HG03066 (cell line): ENCODE measurements at regions not wholly inside any gene's neighbourhood (a gene's known extent, or its start where the extent isn't known, plus 50 kb on each side); places are given as distances from the start of the nearest gene placed in this dataset.

ENCODE experiments used
- ATAC-seq: cut with Tn5 transposase; IDR thresholded peaks from one replicate; pipeline ENCODE4 v1.9.1; 2021; ENCODE audit warnings: low read depth; ENCODE audit not compliant: unreplicated experiment

GRCh38 chr14:31964490-31964889 lies 112.6 kb upstream of the ARHGAP5 start:
- ATAC-seq = no peak

DNA sequence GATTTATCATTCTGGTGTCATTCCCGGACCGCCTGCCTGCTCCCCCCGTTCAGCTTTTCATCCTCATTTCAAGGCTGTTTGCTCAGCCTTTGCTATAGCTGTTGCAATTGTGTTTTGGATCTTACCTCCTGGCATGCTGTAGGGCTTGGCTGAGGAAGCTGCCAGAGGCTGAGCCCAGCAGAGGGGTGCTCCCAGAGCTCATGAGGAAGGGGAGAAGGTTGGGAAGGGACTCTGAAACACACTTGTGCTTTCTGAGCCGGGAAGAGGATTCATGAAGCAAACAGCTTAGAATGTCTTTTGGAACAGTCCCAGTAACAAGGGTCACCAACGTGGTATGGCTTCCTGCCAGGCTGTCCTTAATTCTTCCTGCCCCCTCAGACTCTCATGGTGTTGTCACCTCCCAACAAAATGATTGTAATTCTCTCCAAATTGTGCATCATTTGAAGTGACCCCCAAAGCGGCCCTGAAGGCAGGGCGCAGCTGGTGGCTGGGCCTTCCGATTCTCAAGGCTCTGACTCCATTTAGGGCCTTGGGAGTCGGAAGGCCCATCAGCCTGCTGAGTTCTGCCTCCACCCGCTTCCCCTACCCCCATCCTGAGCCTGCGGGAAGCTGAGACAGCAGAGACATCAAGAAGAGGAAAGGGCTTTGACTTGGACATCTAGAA lies 111.9 kb upstream of the ARHGAP5 start:
- ATAC-seq = no peak

GRCh38 chr14:31965735-31966598 lies 111.1 kb upstream of the ARHGAP5 start:
- no peak for ATAC-seq

GRCh38 chr14:31966896-31967668 lies 110.0 kb upstream of the ARHGAP5 start:
- ATAC-seq = no peak

GRCh38 chr14:31967669-31967975 lies 109.5 kb upstream of the ARHGAP5 start:
- no peak for ATAC-seq

GRCh38 chr14:31968107-31968810 lies 108.8 kb upstream of the ARHGAP5 start:
- no peak for ATAC-seq

- no peak for ATAC-seq
Measured at GRCh38 chr14:31968956-31969698, 108.0 kb upstream of the ARHGAP5 start.

DNA sequence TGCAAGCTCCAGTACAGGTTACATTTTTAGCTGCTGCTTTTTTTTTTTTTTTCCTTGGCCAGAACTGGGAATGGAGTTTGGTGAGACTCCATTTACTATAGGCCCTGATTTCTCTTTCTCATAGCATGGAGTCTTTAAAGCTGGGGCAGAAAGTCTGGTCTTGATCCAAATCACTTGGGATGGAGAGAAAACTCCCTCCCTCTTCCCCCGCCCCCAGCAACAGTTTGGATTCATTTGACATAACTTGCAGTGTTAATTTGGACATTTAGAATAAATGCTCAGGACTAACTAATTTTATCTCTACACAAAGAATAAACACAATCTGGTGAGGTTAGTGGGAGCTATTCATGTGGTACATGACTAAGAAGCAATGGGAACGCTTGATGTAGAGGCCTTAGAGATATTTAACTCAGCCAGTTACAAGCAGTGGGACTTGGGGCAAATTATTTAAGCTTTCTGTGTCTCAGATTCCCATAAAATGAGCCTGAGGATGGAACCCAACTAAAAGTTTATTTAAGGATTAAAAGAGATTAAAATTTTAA lies 107.3 kb upstream of the ARHGAP5 start:
- no peak for ATAC-seq

- ATAC-seq = no peak
Measured at GRCh38 chr14:31970744-31971143, 106.4 kb upstream of the ARHGAP5 start.

DNA sequence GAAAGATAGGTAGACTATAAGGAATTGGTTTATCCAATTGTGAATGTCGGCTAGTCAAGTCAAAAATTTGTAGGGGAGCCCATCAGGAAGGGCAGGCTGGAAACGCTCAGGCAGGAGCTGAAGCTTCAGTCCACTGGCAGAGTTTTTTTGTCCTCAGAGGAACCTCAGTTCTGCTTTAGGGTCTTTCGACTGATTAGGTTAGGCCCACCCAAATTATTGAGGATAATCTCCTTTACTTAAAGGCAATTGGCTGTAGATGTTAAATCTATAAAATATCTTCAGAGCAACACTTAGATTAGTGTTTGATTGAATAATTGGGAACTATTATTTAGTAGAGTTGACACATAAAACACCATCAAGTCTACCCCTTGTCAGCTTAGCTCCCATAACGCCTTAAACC lies 105.5 kb upstream of the ARHGAP5 start:
- no peak for ATAC-seq

GRCh38 chr14:31977001-31977556 lies 100.0 kb upstream of the ARHGAP5 start:
- no peak for ATAC-seq

GRCh38 chr14:31978423-31978822 lies 98.7 kb upstream of the ARHGAP5 start:
- no peak for ATAC-seq

GRCh38 chr14:31982642-31983041 lies 94.5 kb upstream of the ARHGAP5 start:
- ATAC-seq = no peak

GRCh38 chr14:31986405-31986804 lies 90.7 kb upstream of the ARHGAP5 start:
- no peak for ATAC-seq

GRCh38 chr14:31987721-31988120 lies 89.4 kb upstream of the ARHGAP5 start:
- no peak for ATAC-seq

GRCh38 chr14:31988244-31988643 lies 88.9 kb upstream of the ARHGAP5 start:
- no peak for ATAC-seq

GRCh38 chr14:31990183-31990857 lies 86.8 kb upstream of the ARHGAP5 start:
- ATAC-seq = no peak

DNA sequence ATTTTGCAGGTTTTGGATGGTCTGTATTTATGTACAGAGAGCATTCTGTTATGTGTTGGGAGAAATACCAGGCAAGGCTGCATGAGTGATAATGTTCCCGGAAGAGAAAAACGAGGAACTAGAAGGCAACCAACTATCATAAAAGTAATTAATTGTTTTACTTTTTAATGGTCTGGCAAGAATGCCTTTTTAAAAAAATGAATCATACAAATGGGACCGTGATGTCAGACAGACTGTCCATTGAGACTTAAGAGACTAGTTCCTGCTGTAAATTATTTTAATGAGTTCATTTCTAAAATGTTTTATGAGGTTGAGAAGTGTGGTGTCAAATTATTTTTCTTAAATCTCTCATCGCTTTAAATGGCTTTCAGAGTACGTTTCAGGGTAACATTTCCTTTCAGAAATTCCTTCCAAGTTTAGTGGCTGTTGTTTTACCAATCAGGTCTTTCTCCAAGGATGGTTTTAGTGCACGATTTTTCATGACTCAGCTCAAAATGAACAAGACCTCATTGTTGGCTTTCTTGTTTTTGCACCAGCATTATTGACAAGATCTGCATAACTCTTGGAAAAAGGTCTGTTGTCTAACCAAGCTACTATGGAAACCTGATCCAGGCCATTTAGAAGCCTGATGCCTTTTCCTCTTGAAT lies 86.1 kb upstream of the ARHGAP5 start:
- ATAC-seq = no peak
